HUDEP-2 (cell line): ENCODE measurements at regions not wholly inside any gene's neighbourhood (a gene's known extent, or its start where the extent isn't known, plus 50 kb on each side); places are given as distances from the start of the nearest gene placed in this dataset.

Source experiments
- DNase-seq, 76 experiments: peaks; one replicate each; lab custom pipeline; 2025; ENCODE audit not compliant: unreplicated experiment in 76 of 76; lab: John Stamatoyannopoulos, UW

GRCh38 chr13:74045583-74045982 is 88.6 kb downstream of the KLF12 start:
- DNase-seq: no peak

- DNase-seq: no peak
These were observed 91.0 kb downstream of the KLF12 start for GRCh38 chr13:74043237-74043636.

GRCh38 chr13:74040200-74040599 is 94.0 kb downstream of the KLF12 start:
- peak in 28 of 76 experiments; percentile 0 to 48 (median 4) for DNase-seq

- no peak for DNase-seq
These were observed 94.5 kb downstream of the KLF12 start for GRCh38 chr13:74039667-74040066.

- DNase-seq: no peak
These were observed 95.0 kb downstream of the KLF12 start for GRCh38 chr13:74039154-74039553.

- no peak for DNase-seq
These were observed 96.4 kb downstream of the KLF12 start for GRCh38 chr13:74037762-74038161.

GRCh38 chr13:74036373-74036772 is 97.8 kb downstream of the KLF12 start:
- no peak for DNase-seq

- DNase-seq: no peak
These were observed 98.3 kb downstream of the KLF12 start for GRCh38 chr13:74035896-74036295.

- DNase-seq: no peak
These were observed 101.9 kb downstream of the KLF12 start for GRCh38 chr13:74032325-74032724.

GRCh38 chr13:74027161-74027779 is 106.9 kb downstream of the KLF12 start:
- DNase-seq: no peak

DNA sequence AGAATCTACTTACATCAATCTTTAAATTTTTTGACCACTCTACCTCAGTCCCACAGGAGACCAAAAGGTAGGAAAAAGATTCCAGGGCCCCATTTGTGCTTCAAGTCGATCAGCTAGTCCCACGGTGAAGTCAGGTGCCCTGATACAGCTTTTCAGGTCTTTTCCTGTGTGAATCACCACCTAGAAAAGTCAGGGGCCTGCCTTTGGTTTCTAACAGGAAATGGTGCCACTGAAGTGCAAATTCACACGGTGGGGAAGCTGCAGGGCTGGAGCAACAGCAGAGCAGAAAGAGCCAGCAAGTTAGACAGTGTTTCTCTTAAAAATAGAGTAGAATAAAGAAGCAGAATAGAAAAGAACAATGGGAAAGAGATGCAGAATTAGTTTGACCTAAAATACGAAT is 107.5 kb downstream of the KLF12 start:
- no peak for DNase-seq

DNA sequence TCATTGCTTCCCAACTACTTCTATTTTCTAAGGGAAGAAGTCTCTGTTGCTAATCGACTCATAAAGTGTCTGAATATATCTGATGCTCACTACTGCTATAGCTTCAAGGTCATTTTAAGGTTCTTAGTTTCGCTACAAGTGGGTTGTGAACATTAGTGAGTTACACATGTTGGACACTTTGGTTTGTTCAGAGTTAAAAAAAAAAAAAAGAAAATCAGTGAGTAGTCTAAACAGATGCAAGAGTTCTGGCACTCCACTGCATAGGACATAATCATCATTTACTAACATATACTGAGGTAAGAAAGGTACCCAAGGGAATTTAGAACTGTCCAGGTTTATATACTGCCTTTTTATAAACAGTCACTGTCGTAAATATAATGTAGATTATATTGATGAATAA is 108.8 kb downstream of the KLF12 start:
- DNase-seq: no peak

DNA sequence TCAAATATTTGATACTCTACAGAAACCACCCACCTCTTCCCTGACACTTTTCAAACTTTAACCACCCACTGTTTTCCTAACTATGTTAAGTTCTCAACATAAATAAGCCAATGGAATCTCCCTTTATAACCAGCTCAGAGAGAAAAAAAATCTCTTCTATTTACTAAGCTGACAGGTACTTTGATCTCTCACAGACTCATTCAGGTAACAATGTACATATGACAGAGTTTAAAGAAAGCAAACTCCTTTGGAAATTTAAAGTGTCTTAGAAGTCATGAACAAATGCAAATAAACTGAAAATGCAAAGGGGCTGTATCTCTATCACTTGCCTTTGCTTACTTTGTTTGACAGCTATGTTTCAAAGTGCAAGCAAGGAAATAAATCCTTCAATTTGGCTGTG is 109.3 kb downstream of the KLF12 start:
- no peak for DNase-seq

GRCh38 chr13:74024314-74024713 is 109.9 kb downstream of the KLF12 start:
- DNase-seq: no peak

DNA sequence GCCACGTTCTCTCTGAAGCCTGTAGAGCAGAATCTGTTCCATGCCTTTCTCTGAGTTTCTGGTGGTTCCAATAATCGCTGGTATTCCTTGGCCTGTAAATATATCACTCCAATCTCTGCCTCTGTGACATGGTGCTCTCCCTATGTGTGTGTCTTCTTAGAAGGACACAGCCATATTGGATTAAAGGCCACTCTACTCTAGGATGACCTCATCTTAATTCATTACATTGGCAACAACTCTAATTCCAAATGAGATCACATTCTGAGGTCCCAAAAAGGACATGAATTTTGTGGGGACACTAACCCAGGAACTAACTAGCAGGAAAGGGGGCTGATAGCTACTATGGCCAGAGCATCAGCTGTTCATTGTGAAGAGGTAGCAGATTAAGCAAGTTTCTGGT is 110.7 kb downstream of the KLF12 start:
- DNase-seq: no peak

- no peak for DNase-seq
These were observed 112.7 kb downstream of the KLF12 start for GRCh38 chr13:74021505-74021904.

DNA sequence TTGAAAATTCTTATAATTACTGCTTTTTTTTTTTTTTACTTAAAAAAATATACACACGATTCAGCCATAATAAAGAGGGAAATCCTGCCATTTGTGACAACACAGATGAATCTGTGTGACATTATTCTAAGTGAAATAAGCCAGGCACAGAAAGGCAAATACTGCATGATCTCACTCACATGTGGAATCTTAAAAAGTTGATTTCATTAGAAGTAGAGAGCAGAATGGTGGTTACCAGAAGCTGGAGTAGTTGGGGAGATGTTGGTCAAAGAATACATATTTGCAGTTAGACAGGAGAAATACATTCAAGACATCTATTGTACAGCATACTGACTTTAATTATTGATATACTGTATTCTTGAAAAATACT is 116.2 kb downstream of the KLF12 start:
- DNase-seq: no peak

DNA sequence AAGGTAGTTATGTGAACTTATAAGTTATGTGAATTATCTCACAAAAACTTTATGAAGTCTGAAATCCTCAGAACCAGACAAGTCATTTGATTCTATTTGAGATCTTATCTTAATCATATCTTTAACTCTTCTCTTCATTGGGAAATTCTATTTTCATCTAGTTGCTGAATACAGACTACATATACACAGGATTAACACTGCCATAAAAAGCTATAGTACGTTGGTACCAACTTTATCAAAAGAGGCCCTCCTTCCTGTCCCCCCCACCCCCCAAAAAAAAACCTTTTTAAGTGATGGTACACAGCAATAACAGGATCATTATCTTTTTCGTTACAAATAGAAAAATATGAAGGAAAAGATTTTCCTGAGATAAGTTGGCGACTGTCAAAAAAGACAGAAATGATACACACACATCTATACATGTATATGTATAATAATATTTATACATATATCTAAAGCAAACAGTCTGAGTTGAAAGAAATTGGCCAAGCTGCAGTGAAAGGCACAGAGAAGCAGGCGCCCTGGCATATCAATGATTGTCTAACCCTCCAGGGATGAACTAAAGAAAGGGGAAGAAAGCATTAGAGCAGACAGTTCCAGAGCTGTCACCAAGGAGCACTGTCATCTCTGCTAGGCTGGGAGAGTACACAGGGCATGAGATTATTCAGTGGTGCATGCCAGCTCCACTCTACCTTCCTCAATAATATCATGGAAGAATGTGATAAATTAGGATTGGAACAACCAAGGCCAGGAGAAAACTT is 116.7 kb downstream of the KLF12 start:
- no peak for DNase-seq

DNA sequence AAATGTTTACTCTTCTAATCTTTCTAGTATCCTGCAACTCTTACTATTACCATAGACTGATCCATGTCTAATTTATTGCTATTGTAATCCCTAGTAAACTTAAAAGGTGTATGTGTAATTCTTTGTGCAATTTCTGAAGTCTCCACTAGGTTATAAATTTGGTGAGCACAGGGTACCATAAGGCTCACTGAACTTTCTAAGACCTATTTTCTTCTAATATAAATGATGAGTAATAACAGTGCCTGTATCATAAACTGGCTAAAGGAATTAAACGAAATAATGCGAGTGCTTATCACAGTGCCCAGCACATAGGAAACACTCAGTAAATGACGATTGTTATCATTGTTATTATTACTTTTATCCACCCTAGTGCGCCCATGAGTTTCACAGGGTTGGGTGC is 119.1 kb downstream of the KLF12 start:
- no peak for DNase-seq

- DNase-seq: no peak
These were observed 125.0 kb downstream of the KLF12 start for GRCh38 chr13:74009100-74009668.

- no peak for DNase-seq
These were observed 127.5 kb downstream of the KLF12 start for GRCh38 chr13:74006666-74007065.
